ENCODE measurements at regions not wholly inside any gene's neighbourhood (a gene's known extent, or its start where the extent isn't known, plus 50 kb on each side); places are given as distances from the start of the nearest gene placed in this dataset.
"Not testable (repeated sequence)": the region's sequence is repeated elsewhere in the genome, so short reads cannot be mapped to it uniquely, and the experiment has no call there.

DNA sequence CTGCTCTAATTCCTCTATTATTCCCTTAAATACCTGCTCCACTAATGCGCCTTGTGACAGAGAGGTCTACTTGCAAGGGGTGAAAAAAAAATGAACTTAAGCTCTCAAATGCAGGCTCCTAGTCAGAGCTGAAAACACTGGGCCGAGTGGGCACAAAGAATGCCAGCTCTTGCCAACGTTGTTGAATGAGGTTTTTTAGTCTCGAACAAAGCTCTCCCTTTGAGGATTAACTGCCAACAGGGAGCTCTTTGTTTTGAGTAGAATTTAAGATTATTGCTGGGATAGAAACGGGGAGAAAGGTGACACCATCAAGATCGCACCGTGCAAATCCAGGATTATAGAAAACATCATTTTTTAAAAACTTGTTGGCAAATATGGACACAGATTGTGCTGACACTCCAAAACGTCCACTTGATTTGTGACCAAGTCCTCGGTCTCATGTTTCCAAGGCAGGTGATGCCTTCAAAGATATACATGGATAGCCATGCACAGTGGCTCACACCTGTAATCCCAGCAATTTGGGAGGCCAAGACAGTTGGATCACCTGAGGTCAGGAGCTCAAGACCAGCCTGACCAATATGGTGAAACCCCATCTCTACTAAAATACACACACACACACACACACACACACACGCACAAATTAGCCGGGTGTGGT is 163.2 kb downstream of the BMP7 start:
- FAIRE-seq (no peak), DNase-seq (ENCODE audit: extremely low spot score, insufficient read length, low read depth) (no peak)

DNA sequence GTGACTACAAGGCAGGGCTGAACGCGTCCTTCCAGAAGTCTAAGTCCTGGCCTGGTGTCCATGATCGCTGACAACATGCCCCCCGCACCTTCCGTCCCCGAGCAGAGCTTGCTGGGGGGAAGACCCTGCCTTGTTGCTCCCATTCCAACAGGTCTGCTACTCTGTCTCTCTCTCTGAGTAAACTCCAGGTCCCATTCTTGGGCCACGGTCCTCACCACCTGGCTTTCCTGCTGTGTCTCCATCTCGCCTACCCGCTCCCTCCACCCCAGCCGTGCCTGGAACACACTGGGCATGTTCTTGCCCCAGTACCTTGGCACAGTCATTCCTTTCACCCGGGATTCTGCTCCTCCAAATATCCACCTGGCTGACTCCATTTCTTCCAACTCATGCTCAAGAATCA is 162.3 kb downstream of the BMP7 start:
- DNase-seq (ENCODE audit: extremely low spot score, insufficient read length, low read depth) (no peak), FAIRE-seq (no peak)

- FAIRE-seq (no peak), DNase-seq (ENCODE audit: extremely low spot score, insufficient read length, low read depth) (no peak)
Observed at GRCh38 chr20:57104651-57105204, 161.7 kb downstream of the BMP7 start.

- peak; percentile 9 for FAIRE-seq
Observed at GRCh38 chr20:57106030-57106682, 160.3 kb downstream of the BMP7 start.

DNA sequence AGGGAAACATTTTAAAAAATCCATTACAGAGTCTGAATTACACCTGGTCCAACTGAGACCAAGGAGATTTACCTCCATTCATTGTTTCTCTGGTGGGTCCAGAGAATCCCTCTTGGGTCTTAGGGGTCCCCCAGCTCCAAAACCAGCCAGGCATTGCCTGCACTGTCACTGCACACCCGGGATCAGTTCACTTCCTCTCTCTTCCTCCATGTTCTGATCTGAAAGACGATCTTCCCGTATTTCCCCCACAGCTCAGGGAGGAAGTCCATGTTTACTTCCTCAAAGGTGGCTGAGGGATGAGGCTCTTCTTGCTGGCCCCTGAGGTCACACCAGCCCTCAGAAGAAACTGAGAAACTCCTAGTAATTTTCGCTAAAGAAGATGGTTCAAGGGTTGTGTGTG is 159.7 kb downstream of the BMP7 start:
- no peak for DNase-seq (ENCODE audit: extremely low spot score, insufficient read length, low read depth)
- no peak for FAIRE-seq

More at GRCh38 chr20:57106030-57106682, 160.3 kb downstream of the BMP7 start:
- DNase-seq (ENCODE audit: extremely low spot score, insufficient read length, low read depth) = no peak

DNA sequence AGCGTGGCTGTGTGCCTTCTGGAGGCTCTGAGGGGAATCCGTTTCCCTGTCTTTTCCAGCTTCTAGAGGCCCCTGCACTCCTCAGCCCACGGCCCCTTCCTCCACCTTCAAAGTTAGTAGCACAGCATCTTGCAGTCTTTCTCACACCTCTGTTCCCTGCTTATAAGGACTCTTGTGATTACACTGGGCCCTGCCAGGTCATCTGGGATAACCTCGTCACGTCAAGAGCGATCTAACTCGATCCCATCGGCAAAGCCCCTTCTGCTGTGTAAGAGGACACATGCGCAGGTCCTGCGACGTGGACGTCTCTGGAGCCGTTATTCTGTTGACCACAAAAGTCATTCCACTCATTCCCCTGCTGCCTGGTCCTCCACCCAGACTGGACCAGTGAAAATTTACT is 159.2 kb downstream of the BMP7 start:
- no peak for FAIRE-seq

DNA sequence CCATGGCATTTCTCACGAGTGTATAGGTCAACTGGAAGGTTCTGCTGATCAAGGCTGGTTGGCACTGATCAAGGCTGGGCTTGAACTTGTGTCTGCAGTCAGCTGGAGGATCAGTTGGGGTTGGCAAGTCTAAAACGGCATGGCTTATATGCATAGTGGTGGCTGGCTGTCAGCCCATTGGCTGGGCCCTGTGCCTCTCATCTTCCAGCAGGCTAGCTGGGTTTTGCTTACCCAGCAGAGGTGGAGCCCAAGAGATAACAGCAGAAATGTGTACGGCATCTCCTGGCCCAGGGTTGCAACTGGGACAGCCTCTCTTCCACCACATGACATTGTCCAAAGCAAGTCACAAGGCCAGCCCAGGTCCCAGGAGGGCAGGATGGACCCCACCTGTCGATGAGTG is 158.2 kb downstream of the BMP7 start:
- no peak for DNase-seq (ENCODE audit: extremely low spot score, insufficient read length, low read depth)
- FAIRE-seq = no peak

More for the DNA sequence above, 159.2 kb downstream of the BMP7 start:
- DNase-seq (ENCODE audit: extremely low spot score, insufficient read length, low read depth) = no peak

DNA sequence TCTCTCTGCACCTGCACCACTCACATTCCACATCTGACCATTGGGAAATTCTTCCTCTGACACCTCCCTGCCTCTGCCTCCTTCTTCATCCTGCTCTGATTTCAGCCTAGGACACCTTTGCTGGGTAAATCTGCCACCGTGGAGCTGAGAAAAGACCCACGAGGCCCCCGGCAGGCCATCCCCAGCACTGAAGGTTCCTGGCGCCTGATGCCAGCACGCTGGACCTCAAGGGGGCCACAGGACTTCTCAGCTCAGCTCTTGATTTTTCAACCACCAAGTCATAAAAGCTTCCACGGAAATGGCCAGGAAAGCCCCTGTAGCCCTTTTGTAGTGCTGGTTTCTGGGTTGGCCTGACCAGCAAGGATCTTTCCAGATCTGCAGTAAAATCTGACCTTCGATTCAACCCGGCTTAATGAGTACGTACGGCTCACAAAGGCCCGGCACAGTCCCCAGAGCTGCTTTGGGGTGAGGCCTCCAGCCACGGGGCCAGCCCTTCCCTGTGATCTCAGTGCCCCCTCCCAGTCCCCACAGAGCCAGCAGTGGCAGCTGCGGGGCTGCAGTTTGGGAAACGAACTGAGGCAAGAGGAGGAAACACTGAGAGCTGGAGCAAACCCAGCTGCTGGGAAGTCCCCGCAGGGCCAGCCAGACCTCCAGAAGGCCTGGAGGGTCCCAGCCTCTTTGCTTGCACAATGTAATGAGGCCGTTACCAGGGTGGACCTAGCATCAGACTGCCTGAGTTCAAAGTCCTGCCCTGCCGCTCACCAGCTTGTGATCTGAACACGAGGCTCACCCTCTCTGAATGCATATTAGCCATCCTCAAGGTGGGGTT is 157.5 kb downstream of the BMP7 start:
- FAIRE-seq = no peak

DNA sequence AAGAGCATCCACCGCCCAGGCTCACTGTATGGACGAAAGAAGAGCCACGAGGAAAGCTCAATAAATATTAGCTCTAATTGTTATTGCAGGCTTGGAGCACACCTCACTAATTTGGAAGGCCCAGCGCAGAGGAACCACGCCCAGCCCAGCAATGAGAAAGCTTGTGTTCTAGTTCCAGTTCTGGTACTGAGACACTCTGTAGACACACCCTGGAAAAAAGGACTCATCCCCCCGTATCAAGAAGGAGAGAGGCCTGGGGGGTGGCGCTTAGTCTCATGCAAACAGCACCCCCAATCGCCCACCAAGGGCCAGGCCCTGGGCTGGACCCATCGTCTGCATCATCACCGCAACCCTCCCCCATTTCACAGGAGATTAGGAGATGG is 156.9 kb downstream of the BMP7 start:
- no peak for FAIRE-seq
- no peak for DNase-seq (ENCODE audit: extremely low spot score, insufficient read length, low read depth)

More for the DNA sequence above, 157.5 kb downstream of the BMP7 start:
- no peak for DNase-seq (ENCODE audit: extremely low spot score, insufficient read length, low read depth)

GRCh38 chr20:57110121-57111027 is 156.1 kb downstream of the BMP7 start:
- DNase-seq (ENCODE audit: extremely low spot score, insufficient read length, low read depth); FAIRE-seq: not testable (repeated sequence)

DNA sequence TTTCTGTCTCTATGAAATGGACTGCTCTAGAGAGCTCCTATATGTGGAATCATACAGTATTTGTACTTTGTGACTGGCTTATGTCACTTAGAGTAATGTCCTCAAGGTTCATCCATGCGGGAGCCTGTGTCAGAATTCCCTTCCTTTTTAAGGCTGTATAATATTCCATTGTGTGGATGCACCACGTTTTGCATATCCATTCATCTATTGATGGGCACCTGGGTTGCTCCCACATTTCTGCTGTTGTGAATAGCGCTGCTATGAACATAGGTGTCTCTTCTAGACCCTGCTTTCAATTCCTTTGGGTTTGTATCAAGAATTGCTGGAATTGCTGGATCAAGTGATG is 155.4 kb downstream of the BMP7 start:
- DNase-seq (ENCODE audit: extremely low spot score, insufficient read length, low read depth) (no peak), FAIRE-seq (no peak)

- FAIRE-seq = no peak
Observed at GRCh38 chr20:57112448-57112847, 154.0 kb downstream of the BMP7 start.

GRCh38 chr20:57114290-57115005 is 152.0 kb downstream of the BMP7 start:
- DNase-seq (ENCODE audit: extremely low spot score, insufficient read length, low read depth) (no peak), FAIRE-seq (no peak)

More at GRCh38 chr20:57112448-57112847, 154.0 kb downstream of the BMP7 start:
- DNase-seq (ENCODE audit: extremely low spot score, insufficient read length, low read depth) = no peak

DNA sequence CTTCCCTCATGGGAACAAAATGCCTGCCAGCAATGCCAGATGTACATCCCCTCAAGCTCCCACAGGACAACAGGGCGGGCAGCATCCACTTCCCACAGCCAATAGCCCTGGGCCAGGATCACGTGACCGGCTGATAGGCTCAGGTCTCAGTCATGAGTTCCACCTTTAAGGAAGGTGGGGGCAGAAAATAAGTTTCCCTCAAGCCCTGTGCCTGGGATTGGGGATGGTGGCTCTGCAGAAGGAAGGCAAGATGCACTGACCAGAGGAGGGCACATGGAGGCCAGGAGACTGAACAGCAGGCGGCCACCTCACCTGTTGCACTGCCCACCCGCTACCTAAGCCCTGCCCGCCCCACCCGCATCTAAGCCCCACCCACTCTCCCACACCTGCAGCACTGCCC is 149.1 kb downstream of the BMP7 start:
- FAIRE-seq (no peak), DNase-seq (ENCODE audit: extremely low spot score, insufficient read length, low read depth) (no peak)

GRCh38 chr20:57118107-57118769 is 148.2 kb downstream of the BMP7 start:
- no peak for DNase-seq (ENCODE audit: extremely low spot score, insufficient read length, low read depth)
- no peak for FAIRE-seq
